ENCODE measurements at regions not wholly inside any gene's neighbourhood (a gene's known extent, or its start where the extent isn't known, plus 50 kb on each side); places are given as distances from the start of the nearest gene placed in this dataset.

- DNase-seq (ENCODE audit: low read depth): no peak
- no peak overlapping the region for H3K4me3 ChIP-seq (ENCODE audit: low read depth, low read length)
- TF ChIP-seq, protein P1, sequence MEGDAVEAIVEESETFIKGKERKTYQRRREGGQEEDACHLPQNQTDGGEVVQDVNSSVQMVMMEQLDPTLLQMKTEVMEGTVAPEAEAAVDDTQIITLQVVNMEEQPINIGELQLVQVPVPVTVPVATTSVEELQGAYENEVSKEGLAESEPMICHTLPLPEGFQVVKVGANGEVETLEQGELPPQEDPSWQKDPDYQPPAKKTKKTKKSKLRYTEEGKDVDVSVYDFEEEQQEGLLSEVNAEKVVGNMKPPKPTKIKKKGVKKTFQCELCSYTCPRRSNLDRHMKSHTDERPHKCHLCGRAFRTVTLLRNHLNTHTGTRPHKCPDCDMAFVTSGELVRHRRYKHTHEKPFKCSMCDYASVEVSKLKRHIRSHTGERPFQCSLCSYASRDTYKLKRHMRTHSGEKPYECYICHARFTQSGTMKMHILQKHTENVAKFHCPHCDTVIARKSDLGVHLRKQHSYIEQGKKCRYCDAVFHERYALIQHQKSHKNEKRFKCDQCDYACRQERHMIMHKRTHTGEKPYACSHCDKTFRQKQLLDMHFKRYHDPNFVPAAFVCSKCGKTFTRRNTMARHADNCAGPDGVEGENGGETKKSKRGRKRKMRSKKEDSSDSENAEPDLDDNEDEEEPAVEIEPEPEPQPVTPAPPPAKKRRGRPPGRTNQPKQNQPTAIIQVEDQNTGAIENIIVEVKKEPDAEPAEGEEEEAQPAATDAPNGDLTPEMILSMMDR (IDR thresholded peaks at IDR 0.05; ENCODE audit: low read depth, low read length, missing control alignments): no peak
Measured at GRCh38 chr11:130813196-130813595, 103.1 kb downstream of the SNX19 start.

GRCh38 chr11:130813638-130814037, 102.6 kb downstream of the SNX19 start:
- no peak for DNase-seq (ENCODE audit: low read depth)
- TF ChIP-seq, protein P1 (IDR thresholded peaks at IDR 0.05; ENCODE audit: low read depth, low read length, missing control alignments): no peak
- no peak overlapping the region for H3K4me3 ChIP-seq (ENCODE audit: low read depth, low read length)

DNA sequence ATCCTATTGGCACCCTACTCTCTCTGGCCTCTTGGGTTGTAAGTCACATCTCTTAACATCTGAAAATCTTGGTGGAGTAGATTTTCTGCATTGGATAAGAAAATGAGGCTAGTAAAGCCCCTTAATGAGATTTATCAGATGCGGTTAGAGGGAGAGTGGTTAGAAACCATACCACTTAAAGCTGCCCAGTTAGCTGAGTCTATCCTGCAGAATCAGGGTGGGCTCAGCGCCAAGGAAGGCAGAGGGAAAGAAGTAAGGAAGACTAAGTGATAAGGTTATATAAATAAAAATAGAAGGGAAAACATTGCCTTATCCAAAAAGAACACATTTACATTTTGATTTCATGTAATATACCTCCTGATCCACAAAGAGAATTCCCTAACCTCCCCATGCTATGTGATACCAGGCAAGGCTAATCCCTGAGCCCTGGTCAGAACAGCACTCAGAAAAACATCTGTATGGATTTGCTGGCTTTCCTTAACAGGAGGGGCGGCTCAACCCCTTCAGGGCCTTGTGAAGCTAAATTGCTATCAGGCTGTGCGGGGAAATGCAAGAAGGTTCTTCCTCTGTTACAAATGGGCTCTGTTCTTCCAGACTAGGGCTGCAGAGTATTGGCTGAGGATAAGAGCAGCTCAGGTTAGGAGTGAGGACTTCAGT, 101.7 kb downstream of the SNX19 start:
- H3K4me3 ChIP-seq (ENCODE audit: low read depth, low read length): no peak overlapping the region
- TF ChIP-seq, protein P1 (IDR thresholded peaks at IDR 0.05; ENCODE audit: low read depth, low read length, missing control alignments): no peak
- DNase-seq (ENCODE audit: low read depth): no peak

DNA sequence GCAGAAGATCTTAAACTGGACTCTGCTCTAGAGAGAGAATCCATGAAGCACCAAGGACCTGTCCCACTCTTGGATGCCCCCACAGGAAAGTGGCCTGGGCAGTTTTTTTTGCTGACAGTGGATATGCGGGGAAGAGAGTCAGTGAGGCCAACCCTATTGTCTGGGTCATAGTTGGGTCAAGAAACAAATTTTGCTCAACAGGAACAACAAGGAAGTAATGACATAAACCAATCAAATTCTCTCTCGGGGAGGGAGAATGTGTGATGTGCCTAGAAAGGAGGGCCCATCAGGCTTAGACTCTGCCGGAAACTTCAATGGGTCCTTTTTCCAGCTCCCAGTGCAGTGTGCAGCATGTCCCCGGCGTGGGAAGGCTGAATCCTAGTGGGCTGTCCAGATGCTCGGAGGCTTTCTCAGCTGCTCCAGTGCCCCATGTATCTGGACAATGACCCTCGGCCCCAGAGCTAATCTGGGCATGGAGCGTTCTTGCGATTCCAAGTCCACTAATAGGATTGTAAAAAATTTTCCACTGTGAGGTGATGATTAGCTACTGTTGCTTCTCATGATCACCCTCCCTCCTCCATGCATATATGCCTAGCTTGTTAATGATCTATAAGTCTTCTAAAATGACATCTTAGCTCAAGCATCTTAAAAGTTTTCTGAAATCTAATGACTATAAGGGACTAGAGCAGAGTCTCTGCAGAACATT, 101.0 kb downstream of the SNX19 start:
- no peak overlapping the region for H3K4me3 ChIP-seq (ENCODE audit: low read depth, low read length)
- no peak for DNase-seq (ENCODE audit: low read depth)
- TF ChIP-seq, protein P1 (IDR thresholded peaks at IDR 0.05; ENCODE audit: low read depth, low read length, missing control alignments): no peak

- no peak overlapping the region for H3K4me3 ChIP-seq (ENCODE audit: low read depth, low read length)
- TF ChIP-seq, protein P1 (IDR thresholded peaks at IDR 0.05; ENCODE audit: low read depth, low read length, missing control alignments): no peak
- no peak for DNase-seq (ENCODE audit: low read depth)
Measured at GRCh38 chr11:130815956-130816355, 100.3 kb downstream of the SNX19 start.

DNA sequence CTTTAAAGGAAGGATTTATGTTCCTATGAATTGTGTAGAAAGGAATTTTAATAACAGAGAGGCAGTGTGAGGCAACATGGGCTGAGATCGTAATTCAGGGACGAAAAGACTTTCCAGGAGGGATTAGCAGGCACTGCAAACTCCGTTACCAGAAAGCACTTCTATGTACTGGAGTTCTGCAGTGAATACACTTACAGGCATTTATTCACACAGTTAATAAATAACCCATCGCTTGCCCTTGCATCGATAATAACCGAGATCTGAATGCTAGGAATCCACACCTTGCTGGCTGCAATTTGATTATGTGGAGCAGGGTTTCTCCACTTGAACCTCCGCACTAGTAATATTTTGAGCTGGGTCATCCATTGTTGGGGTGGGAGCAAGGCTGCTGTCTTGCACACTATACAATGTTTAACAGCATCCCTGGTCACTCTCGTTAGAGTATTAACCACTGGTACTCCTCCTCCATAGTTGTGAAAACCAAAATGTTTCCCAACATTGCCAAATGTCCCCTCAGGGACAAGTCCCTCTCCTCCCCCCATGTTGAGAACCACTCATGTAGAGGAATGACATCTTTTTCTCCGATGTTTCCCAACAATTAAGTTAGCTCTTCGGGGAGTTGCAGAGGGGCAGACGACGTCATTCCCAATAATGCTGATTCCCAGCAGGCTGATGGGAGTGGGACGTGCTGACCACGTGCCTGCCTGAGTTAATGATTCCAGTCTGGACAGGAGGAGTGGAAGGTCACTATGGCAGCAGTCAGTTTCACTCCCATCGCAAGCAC, 99.5 kb downstream of the SNX19 start:
- no peak for DNase-seq (ENCODE audit: low read depth)
- TF ChIP-seq, protein P1 (IDR thresholded peaks at IDR 0.05; ENCODE audit: low read depth, low read length, missing control alignments): no peak
- no peak overlapping the region for H3K4me3 ChIP-seq (ENCODE audit: low read depth, low read length)

All from GM12864 (cell line).